Suppressor macrophage treated with lipopolysaccharide for 1 hour (primary cell): ENCODE measurements at regions not wholly inside any gene's neighbourhood (a gene's known extent, or its start where the extent isn't known, plus 50 kb on each side); places are given as distances from the start of the nearest gene placed in this dataset.
"Not testable (repeated sequence)": the region's sequence is repeated elsewhere in the genome, so short reads cannot be mapped to it uniquely, and the experiment has no call there.

Experiments used
- DNase-seq, 3 donors: peaks; one replicate each; pipeline ENCODE4 v3.0.0-alpha.2; 2020 to 2022

DNA sequence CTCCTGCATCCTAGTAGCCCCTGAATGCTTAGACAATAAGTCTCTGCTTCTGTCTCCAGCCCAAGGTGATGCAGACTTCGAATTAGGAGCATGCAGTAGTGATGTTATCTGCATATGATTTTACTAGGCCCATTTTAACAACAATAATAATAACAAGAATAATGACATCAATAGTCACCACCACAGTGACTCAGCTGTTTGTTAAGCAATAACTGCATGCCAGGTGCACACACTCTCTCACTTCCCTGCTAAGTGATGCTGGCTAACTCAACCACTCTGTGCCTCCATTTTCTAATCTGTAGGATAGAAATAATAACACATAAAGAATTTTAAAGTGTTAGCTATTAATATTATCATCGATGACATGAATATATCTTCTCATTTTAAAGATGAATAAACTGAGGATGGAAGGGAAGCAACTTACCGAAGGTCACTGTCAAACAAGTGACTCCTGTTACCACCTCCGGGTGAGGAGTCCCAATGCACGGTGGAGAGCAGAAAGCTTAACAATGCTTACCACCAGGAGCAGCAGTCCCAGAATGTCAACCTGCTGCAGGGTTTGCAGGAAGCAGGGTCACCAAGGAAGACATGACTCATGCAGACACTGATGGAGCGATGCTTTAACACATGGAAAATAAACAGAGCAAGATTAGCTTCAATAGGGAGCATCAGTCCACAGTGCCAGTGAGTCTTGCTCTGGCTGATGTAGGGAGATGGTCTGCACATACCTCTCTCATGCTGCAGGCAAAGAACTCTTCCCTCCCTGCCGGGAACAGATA, 290.2 kb downstream of the SPATA17 start:
- DNase-seq: no peak

GRCh38 chr1:217924924-217925323, 293.8 kb downstream of the SPATA17 start:
- DNase-seq: no peak

GRCh38 chr1:217929213-217929885, 298.2 kb downstream of the SPATA17 start:
- DNase-seq: no peak

DNA sequence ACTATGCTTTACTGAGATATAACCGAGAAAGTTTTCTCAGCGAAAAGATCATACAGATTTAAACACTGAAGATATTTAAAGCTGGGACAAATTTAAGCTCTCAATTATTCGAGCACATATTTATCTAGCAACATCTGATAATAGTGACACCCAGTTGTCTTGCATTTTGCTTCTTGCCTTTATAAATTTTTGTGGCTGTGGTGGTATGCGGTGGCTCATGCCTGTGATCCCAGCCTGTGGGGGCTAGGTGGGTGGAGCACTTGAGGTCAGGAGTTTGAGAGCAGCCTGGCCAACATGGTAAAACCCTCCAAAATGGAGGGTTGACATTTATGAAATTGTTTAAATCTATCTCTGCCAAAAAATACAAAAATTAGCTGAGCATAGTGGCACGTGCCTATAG, 312.2 kb downstream of the SPATA17 start:
- no peak for DNase-seq

DNA sequence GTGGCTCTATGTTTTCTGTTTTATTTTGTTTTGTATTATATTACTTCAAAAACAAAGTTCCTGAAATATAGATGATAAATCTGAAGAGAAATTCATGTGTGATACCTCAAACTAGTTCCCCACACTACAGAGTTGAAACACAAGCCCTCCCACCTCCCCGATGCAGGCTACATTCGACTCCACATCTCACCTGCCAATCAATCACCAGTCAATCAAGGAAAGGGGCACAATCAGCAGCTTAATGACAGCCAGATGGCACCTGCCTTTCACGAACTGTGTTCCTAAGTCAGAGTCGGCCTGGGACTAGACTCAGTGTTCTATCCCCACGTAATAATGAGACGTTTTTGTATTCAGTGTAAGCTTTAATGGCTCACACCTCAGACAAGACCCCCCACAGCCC, 313.4 kb downstream of the SPATA17 start:
- DNase-seq: no peak

DNA sequence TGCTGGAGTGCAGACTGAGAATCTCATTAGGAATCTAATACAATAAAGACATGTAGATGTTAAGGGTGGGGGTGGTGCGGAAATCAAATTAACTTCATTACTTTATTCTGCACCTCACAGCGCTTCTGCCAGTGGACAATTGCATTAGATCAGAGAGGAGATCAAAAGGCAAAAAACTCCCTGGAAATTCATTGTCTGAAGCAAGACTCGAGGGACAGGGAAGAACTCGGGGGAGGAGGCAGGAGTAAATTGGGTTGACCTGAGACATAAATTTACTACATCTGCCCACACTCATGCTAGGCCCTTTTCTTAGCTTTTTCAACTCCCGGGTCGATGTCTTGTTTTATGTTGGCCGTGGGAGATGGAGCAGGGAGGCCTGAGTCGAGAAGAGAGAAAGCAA, 315.4 kb downstream of the SPATA17 start:
- no peak for DNase-seq

DNA sequence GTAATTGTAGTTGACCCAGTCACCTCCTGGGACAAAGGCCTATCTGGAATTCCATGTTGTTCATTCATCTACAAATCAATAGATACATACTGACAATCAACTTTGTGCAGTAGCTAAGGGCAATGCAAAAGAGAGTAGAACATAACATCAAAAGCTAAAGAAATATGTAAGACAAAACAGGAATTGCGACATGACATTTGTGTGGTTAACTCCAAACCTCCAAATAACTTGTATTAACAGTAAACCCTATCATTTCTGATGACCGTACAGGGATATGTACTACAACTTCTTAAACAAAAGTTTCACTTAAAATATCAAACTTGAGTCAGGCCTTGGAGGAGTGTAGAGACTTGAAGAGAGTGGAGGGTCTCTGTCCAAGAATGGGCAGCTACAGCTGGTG, 317.6 kb downstream of the SPATA17 start:
- DNase-seq: no peak

- no peak for DNase-seq
These were observed 322.2 kb downstream of the SPATA17 start for GRCh38 chr1:217953330-217953729.

- DNase-seq: no peak
These were observed 322.8 kb downstream of the SPATA17 start for GRCh38 chr1:217953922-217954321.

- no peak for DNase-seq
These were observed 324.6 kb downstream of the SPATA17 start for GRCh38 chr1:217955723-217956122.

DNA sequence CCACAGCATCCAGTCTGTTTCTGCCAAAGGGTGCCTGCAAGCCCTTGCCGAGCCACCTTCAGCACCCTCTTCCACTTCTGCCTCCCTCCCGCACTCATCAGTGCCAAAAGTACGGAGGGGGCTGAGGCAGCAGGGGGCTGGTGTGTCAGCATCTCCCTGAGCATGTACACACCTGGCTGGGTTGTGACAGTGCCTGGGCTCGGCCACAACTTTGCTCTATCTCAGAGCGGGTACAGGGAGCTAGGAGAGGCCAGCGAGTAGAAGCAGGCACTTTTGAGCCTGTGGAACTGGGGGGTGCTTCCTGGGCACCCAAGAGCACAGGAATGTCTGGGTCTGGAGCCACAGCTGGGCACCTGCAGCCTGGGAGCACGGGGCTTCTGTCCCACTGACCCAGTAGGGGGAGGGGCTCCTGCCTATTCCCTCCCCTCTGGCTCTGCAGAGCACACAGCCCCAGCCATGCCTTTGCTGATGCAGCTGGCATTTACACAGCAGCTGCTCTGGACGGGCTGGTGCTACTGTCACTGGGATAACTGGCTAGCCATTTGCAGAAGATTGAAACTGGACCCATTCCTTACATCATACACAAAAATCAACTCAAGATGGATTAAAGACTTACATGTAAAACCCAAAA, 319.8 kb upstream of the RRP15 start:
- DNase-seq: no peak

DNA sequence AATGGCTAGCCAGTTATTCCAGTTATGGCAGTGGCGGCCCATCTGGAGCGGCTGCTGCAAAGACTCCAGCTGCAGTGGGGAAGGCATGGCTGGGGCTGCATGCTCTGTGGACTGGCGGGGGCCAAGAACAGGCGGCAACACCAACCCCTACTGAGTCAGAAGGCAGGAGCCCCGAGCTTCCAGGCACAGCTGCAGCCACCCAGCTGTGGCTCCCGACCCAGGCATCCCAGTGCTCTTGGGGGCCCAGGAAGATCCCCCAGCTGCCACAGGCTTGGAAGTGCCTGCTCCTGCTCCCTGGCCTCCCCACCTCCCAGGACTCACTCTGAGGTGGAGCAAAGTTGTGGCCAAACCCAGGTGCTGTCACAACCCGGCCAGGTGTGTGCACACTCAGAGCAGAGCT, 317.0 kb upstream of the RRP15 start:
- no peak for DNase-seq

DNA sequence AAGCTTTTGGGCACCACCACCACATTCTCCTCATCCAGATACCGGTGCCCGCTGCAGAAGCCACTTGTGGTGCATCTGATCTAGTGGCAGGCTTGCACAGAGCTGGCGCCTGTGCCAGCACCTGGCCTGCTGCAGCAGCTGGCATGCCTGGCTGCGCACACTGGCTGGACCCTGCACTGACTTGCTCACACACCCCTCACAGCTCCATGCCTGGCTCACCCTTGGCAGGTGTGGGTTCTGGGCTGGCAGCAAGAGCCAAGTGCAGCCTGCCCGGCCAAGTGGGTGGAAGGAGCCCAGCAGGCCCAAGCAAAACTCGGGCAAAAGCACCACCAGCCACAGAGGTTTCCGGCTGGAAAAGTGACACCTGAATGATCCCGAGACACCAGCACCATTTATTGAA, 315.7 kb upstream of the RRP15 start:
- no peak for DNase-seq

- DNase-seq: no peak
These were observed 307.1 kb upstream of the RRP15 start for GRCh38 chr1:217977943-217978342.

GRCh38 chr1:217981430-217981829, 303.7 kb upstream of the RRP15 start:
- DNase-seq: no peak

- no peak for DNase-seq
These were observed 302.6 kb upstream of the RRP15 start for GRCh38 chr1:217982331-217983050.

- DNase-seq: no peak
These were observed 302.1 kb upstream of the RRP15 start for GRCh38 chr1:217983051-217983375.

DNA sequence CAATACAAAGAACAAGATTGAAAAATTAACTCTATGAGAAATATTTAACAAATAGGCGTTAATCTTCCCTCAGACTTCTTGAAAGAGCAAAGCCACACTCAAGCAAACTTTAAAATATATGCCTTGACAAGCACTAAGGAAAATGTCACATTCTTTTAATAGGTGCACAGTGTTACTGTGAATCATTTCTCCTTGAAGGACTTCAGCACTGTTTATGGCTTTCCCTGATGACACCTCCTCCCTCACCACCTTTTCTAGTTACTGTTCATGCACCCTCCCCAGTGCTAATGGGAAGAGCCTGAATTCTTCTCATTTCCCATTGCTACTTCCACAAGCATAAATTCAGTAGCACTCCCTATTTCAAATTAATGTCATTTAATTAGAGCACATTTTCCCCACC, 299.5 kb upstream of the RRP15 start:
- no peak for DNase-seq

DNA sequence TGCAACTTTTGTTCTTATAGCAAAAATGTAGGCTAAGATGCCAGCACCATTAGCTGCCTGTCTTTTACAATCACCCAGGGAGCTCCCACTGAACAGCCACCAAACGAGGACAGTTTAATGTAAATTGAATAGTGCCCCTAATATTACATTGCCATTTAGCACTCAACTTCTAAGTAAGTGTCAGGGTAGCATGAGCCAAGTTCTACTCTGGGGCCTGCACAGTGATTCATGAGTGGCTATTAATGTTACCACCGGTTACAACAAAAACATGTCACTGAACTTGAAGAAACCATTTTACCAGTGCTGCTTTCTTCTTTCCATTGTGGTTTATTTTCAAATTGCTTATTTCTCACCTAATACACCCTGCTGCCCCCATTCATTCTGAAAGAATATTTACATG, 295.6 kb upstream of the RRP15 start:
- no peak for DNase-seq

DNA sequence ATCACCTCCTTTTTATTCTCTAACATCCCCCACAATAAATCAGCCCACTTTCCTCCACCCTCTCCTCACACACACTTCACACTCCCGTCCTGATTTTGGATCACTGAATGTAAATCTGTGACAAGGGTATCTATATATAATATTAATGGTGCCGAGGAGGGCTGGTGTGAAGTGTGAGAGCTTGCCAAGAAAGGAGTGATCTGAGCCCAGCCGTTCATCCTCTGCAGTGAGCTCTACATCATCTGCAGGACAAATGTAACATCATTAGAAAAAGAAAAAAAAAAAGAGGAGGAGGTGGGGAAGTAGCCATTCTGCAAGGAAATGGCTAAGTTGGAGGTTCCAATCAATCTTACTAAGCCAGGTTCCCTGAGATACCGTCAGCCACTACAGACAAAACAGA, 291.7 kb upstream of the RRP15 start:
- no peak for DNase-seq

GRCh38 chr1:218008296-218008695, 276.8 kb upstream of the RRP15 start:
- DNase-seq: not testable (repeated sequence)

- not testable (repeated sequence) for DNase-seq
These were observed 270.0 kb upstream of the RRP15 start for GRCh38 chr1:218015106-218015505.

GRCh38 chr1:218024211-218024720, 260.8 kb upstream of the RRP15 start:
- DNase-seq: no peak
